WTC11 (cell line): ENCODE measurements at regions not wholly inside any gene's neighbourhood (a gene's known extent, or its start where the extent isn't known, plus 50 kb on each side); places are given as distances from the start of the nearest gene placed in this dataset.

Source experiments
- ATF2 ChIP-seq: sonication (generic); formaldehyde crosslinking; IDR thresholded peaks from 2 replicates; pipeline ENCODE4 v1.8.1; 2022; ENCODE audit warnings: low read depth, missing genetic modification reagents, borderline replicate concordance
- CDX4 ChIP-seq: fragments of 250-450 bp; sonication (Bioruptor Pico); IDR thresholded peaks from 2 replicates; pipeline ENCODE4 v1.9.0; 2021; ENCODE audit warnings: moderate library complexity, mild to moderate bottlenecking, inconsistent platforms, borderline replicate concordance
- CREB1 ChIP-seq: sonication (generic); formaldehyde crosslinking; IDR thresholded peaks from 2 replicates; pipeline ENCODE4 v1.8.0; 2023; ENCODE audit warnings: mild to moderate bottlenecking, missing genetic modification reagents
- CREM ChIP-seq: sonication (generic); formaldehyde crosslinking; IDR thresholded peaks from 2 replicates; pipeline ENCODE4 v1.8.1; 2022; ENCODE audit warnings: mild to moderate bottlenecking, missing genetic modification reagents, moderate library complexity
- CTCF ChIP-seq: fragments of 200-600 bp; IDR thresholded peaks from 2 replicates; pipeline ENCODE4 v1.8.0; 2022; ENCODE audit warnings: antibody characterized with exemption
- ESRRA ChIP-seq: sonication (generic); formaldehyde crosslinking; IDR thresholded peaks from 2 replicates; pipeline ENCODE4 v1.8.1; 2022; ENCODE audit warnings: mild to moderate bottlenecking, missing genetic modification reagents, borderline replicate concordance
- FOXJ3 ChIP-seq: sonication (generic); formaldehyde crosslinking; IDR thresholded peaks from 2 replicates; pipeline ENCODE4 v1.9.0; 2021; ENCODE audit warnings: missing genetic modification reagents, mild to moderate bottlenecking, borderline replicate concordance
- FOXP1 ChIP-seq: sonication (generic); formaldehyde crosslinking; IDR thresholded peaks from 2 replicates; pipeline ENCODE4 v1.8.0; 2022; ENCODE audit warnings: missing genetic modification reagents, mild to moderate bottlenecking, moderate library complexity, borderline replicate concordance
- FOXP4 ChIP-seq: sonication (generic); formaldehyde crosslinking; IDR thresholded peaks from 2 replicates; pipeline ENCODE4 v1.8.0; 2022; ENCODE audit warnings: mild to moderate bottlenecking, missing genetic modification reagents
- KAT7 ChIP-seq: sonication (generic); formaldehyde crosslinking; IDR thresholded peaks from 2 replicates; pipeline ENCODE4 v1.8.1; 2023; ENCODE audit warnings: missing genetic modification reagents, mild to moderate bottlenecking, borderline replicate concordance
- MLX ChIP-seq: sonication (generic); formaldehyde crosslinking; IDR thresholded peaks from 2 replicates; pipeline ENCODE4 v1.8.1; 2023; ENCODE audit warnings: mild to moderate bottlenecking, missing genetic modification reagents, moderate library complexity
- NR2C2 ChIP-seq: sonication (generic); formaldehyde crosslinking; IDR thresholded peaks from 2 replicates; pipeline ENCODE4 v1.8.0; 2022; ENCODE audit warnings: mild to moderate bottlenecking, missing genetic modification reagents
- TEAD4 ChIP-seq: sonication (generic); formaldehyde crosslinking; IDR thresholded peaks from 2 replicates; pipeline ENCODE4 v1.8.0; 2022; ENCODE audit warnings: mild to moderate bottlenecking, missing genetic modification reagents
- ZNF425 ChIP-seq: fragments of 250-450 bp; sonication (Bioruptor Pico); conservative IDR thresholded peaks from 2 replicates; pipeline ENCODE4 v1.9.0; 2021; ENCODE audit warnings: mild to moderate bottlenecking

GRCh38 chr16:54783226-54783625, 147.4 kb upstream of the IRX5 start:
- TF ChIP-seq ZNF425, result no peak
- no peak for TF ChIP-seq CTCF
- no peak for TF ChIP-seq CREM (CRISPR knock-in tag)
- no peak for TF ChIP-seq ESRRA (CRISPR knock-in tag)
- TF ChIP-seq CREB1 (CRISPR knock-in tag), result no peak
- TF ChIP-seq MLX (CRISPR knock-in tag), result no peak
- TF ChIP-seq ATF2, result no peak
- no peak for TF ChIP-seq NR2C2 (CRISPR knock-in tag)
- TF ChIP-seq FOXJ3 (CRISPR knock-in tag), result no peak
- no peak for TF ChIP-seq KAT7 (CRISPR knock-in tag)
- TF ChIP-seq CDX4 (CRISPR knock-in tag), result no peak
- TF ChIP-seq TEAD4 (CRISPR knock-in tag), result no peak
- no peak for TF ChIP-seq FOXP1
- TF ChIP-seq FOXP4 (CRISPR knock-in tag), result no peak
